ENCODE measurements at regions not wholly inside any gene's neighbourhood (a gene's known extent, or its start where the extent isn't known, plus 50 kb on each side); places are given as distances from the start of the nearest gene placed in this dataset.

DNA sequence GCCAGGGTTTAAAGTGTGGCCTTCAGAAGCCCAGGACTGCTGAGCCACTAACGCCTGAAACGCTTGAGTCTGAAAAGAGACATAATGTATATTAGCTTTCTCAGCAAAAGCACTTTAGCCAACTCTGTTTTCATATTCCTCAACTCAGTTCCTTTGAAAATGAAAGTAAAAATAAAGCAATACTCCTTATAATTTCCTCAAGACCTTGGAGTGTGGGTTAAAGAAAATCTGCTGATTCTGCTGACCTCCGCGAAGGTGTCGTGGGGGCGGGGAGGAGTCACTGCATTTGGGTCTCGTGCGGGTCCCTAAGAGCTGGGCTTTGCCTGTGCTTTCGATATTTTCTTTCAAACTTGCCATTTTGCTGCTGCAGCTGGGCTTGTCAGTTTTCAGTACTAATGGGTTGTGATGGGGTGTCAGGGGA lies 142.2 kb upstream of the ARID1B start:
- FAIRE-seq (no peak), DNase-seq (ENCODE audit: low read depth in 1 of 2, low spot score in 1 of 2) (no peak), ATAC-seq (no peak)
- Histone ChIP-seq H3K4me1 (no peaks in the 10 kb centered on the region), H3K9me3 (no peaks in the 10 kb centered on the region), H3K27ac (no peak overlapping the region), H3K4me2 (no peak overlapping the region), H3K4me3 (no peak overlapping the region)
- TF ChIP-seq, protein P1, sequence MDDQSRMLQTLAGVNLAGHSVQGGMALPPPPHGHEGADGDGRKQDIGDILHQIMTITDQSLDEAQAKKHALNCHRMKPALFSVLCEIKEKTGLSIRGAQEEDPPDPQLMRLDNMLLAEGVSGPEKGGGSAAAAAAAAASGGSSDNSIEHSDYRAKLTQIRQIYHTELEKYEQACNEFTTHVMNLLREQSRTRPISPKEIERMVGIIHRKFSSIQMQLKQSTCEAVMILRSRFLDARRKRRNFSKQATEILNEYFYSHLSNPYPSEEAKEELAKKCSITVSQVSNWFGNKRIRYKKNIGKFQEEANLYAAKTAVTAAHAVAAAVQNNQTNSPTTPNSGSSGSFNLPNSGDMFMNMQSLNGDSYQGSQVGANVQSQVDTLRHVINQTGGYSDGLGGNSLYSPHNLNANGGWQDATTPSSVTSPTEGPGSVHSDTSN (IDR thresholded peaks at IDR 0.05): no peak
- TF ChIP-seq SMC3 (IDR thresholded peaks at IDR 0.05) (no peak), KDM1A (IDR thresholded peaks at IDR 0.05; ENCODE audit: low read depth) (no peak)
- ChIA-PET POLR2A (no interaction called here), CTCF (no interaction called here)
- WGBS (ENCODE audit: missing lambda C conversion rate): 90% methylated on average over 9 of the region's 9 CpGs

DNA sequence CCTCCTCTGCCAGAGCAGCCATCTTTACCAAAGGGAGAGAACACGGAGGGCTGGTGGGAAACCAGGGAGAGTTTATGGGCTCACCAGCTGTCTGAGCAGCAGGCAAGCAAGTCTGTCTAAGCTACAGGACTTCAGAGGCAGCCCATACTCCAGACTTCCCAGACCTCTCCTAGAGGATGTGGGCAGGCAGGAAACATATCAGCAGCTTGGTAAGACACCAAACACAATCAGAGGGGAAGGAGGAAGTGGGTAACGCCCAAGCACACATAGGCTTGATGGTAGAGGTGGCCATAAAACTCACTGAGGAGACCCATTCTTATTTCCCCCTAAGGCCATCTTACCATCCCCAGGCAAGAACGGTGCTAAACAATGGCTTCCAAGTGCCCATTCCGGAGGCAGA lies 143.1 kb upstream of the ARID1B start:
- no peak for TF ChIP-seq MAFK (IDR thresholded peaks at IDR 0.05; ENCODE audit: partially characterized antibody)
- POLR2A ChIA-PET: no interaction called here
- CTCF ChIA-PET: interaction anchor here (0.9 kb wide), 1 partner anchor 69 kb away, joined by 3 read pairs; no protein-coding TSS in a partner anchor
- Histone ChIP-seq H3K4me1 (no peaks in the 10 kb centered on the region), H3K27ac (no peak overlapping the region), H3K9me3 (no peaks in the 10 kb centered on the region), H3K4me3 (no peak overlapping the region), H3K4me2 (no peak overlapping the region)
- no peak for ATAC-seq
- WGBS (ENCODE audit: missing lambda C conversion rate): 72% methylated on average over 3 of the region's 4 CpGs
- FAIRE-seq: no peak
- no peak for DNase-seq (ENCODE audit: low read depth in 1 of 2, low spot score in 1 of 2)

DNA sequence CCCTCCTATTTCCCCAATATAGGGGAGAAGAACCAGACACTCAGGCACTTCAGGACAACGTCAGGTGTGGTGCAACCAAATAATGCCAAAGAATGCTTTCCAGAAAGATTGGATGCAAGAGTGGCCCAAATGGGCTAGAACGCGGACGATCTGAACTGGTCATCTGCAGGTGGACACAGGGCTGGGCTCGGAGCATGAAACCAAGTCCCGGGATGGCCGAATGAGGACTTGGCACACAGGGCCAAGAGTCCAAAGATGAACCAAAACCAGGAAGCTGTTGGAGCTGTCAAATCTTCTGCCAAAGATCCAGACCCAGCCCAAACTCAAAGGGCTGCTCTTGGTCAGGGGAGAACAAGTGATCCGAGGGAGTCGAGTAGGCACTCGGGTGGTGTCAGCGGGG lies 143.9 kb upstream of the ARID1B start:
- ATAC-seq: no peak
- 88% methylated on average over 11 of the region's 11 CpGs for WGBS (ENCODE audit: missing lambda C conversion rate)
- H3K4me2 ChIP-seq: no peak overlapping the region
- ChIA-PET CTCF (interaction anchor here (0.6 kb wide), 1 partner anchor 20 kb away, joined by 3 read pairs; no protein-coding TSS in a partner anchor), POLR2A (no interaction called here)
- TF ChIP-seq, protein P1 (IDR thresholded peaks at IDR 0.05): no peak
- no peak for TF ChIP-seq MAFK (IDR thresholded peaks at IDR 0.05; ENCODE audit: partially characterized antibody)
- TF ChIP-seq MAZ (IDR thresholded peaks at IDR 0.05; ENCODE audit: borderline replicate concordance, low read depth, low read length): no peak
- no peak for TF ChIP-seq HEYL (CRISPR knock-in tag; IDR thresholded peaks at IDR 0.05)
- TF ChIP-seq POLR2A (IDR thresholded peaks at IDR 0.05; ENCODE audit: low read length): no peak
- no peak for TF ChIP-seq ZC3H11A (IDR thresholded peaks at IDR 0.05)
- TF ChIP-seq RCOR1 (IDR thresholded peaks at IDR 0.05; ENCODE audit: low read depth, low read length): no peak
- TF ChIP-seq TFCP2L1 (CRISPR knock-in tag; IDR thresholded peaks at IDR 0.05): no peak
- TF ChIP-seq HOXB13 (CRISPR knock-in tag; IDR thresholded peaks at IDR 0.05; ENCODE audit: low read depth): no peak
- no peak for TF ChIP-seq MYC (IDR thresholded peaks at IDR 0.05; ENCODE audit: borderline replicate concordance, low read length)
- TF ChIP-seq ZSCAN20 (CRISPR knock-in tag; IDR thresholded peaks at IDR 0.05): no peak
- no peak for TF ChIP-seq ESRRA (IDR thresholded peaks at IDR 0.05; ENCODE audit: borderline replicate concordance, low read length)
- TF ChIP-seq, protein P2, sequence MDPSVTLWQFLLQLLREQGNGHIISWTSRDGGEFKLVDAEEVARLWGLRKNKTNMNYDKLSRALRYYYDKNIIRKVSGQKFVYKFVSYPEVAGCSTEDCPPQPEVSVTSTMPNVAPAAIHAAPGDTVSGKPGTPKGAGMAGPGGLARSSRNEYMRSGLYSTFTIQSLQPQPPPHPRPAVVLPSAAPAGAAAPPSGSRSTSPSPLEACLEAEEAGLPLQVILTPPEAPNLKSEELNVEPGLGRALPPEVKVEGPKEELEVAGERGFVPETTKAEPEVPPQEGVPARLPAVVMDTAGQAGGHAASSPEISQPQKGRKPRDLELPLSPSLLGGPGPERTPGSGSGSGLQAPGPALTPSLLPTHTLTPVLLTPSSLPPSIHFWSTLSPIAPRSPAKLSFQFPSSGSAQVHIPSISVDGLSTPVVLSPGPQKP (IDR thresholded peaks at IDR 0.05; ENCODE audit: low read depth, low read length): no peak
- TF ChIP-seq SMC3 (IDR thresholded peaks at IDR 0.05): no peak
- no peak for TF ChIP-seq EP300 (IDR thresholded peaks at IDR 0.05)
- TF ChIP-seq BHLHE40 (IDR thresholded peaks at IDR 0.05; ENCODE audit: low read depth, low read length): no peak
- TF ChIP-seq FOSB (CRISPR knock-in tag; IDR thresholded peaks at IDR 0.05): no peak
- TF ChIP-seq HDAC2 (IDR thresholded peaks at IDR 0.05): no peak
- no peak overlapping the region for H3K27ac ChIP-seq
- no peak for FAIRE-seq
- no peak overlapping the region for H3K4me3 ChIP-seq
- no peak for DNase-seq (ENCODE audit: low read depth in 1 of 2, low spot score in 1 of 2)
- no peaks in the 10 kb centered on the region for H3K9me3 ChIP-seq
- H3K4me1 ChIP-seq: no peaks in the 10 kb centered on the region

Data from A549 (cell line).